SK-N-SH treated with all-trans-retinoic acid at 6 μM for 48 hours (cell line): ENCODE measurements at regions not wholly inside any gene's neighbourhood (a gene's known extent, or its start where the extent isn't known, plus 50 kb on each side); places are given as distances from the start of the nearest gene placed in this dataset.

Source experiments
- ARNTL ChIP-seq: fragments of 450-650 bp; formaldehyde crosslinking; IDR thresholded peaks from 2 replicates; pipeline ENCODE4 v1.5.0; 2020; ENCODE audit warnings: low read depth, mild to moderate bottlenecking, moderate library complexity, borderline replicate concordance
- CSRNP3 ChIP-seq: fragments of 250-450 bp; sonication (Bioruptor Pico); IDR thresholded peaks from 2 replicates; pipeline ENCODE4 v1.5.1; 2021; ENCODE audit warnings: mild to moderate bottlenecking, moderate library complexity
- ISL1 ChIP-seq: fragments of 250-450 bp; sonication (Bioruptor Pico); IDR thresholded peaks from 2 replicates; pipeline ENCODE4 v2.1.2; 2022; ENCODE audit warnings: mild to moderate bottlenecking, moderate library complexity
- POU6F1 ChIP-seq: fragments of 250-450 bp; sonication (Bioruptor Pico); IDR thresholded peaks from 2 replicates; pipeline ENCODE4 v1.8.0; 2021; ENCODE audit warnings: low read depth, mild to moderate bottlenecking, moderate library complexity, borderline replicate concordance
- PPARA ChIP-seq: fragments of 250-450 bp; sonication (Bioruptor Pico); IDR thresholded peaks from 2 replicates; pipeline ENCODE4 v1.5.0; 2020; ENCODE audit warnings: mild to moderate bottlenecking, borderline replicate concordance
- SNAI2 ChIP-seq: fragments of 250-450 bp; sonication (Bioruptor Pico); IDR thresholded peaks from 2 replicates; pipeline ENCODE4 v1.5.0; 2020; ENCODE audit warnings: mild to moderate bottlenecking, moderate library complexity
- TSHZ2 ChIP-seq: fragments of 250-450 bp; sonication (Bioruptor Pico); IDR thresholded peaks from 2 replicates; pipeline ENCODE4 v1.5.0; 2020; ENCODE audit warnings: mild to moderate bottlenecking, moderate library complexity
- ZNF565 ChIP-seq: fragments of 450-650 bp; formaldehyde crosslinking; conservative IDR thresholded peaks from 2 replicates; pipeline ENCODE4 v1.5.0; 2020; ENCODE audit warnings: low read depth, mild to moderate bottlenecking, moderate library complexity

- no peak for TF ChIP-seq TSHZ2
- no peak for TF ChIP-seq ARNTL (CRISPR knock-in tag)
- TF ChIP-seq ZNF565 = no peak
- no peak for TF ChIP-seq CSRNP3
- TF ChIP-seq POU6F1 (CRISPR knock-in tag) = no peak
- no peak for TF ChIP-seq ISL1 (CRISPR knock-in tag)
- no peak for TF ChIP-seq SNAI2 (CRISPR knock-in tag)
- TF ChIP-seq PPARA (CRISPR knock-in tag) = no peak
Observed at GRCh38 chr3:161422171-161422700, 50.9 kb upstream of the SPTSSB start (continued).
